SK-N-SH (cell line): ENCODE measurements at regions not wholly inside any gene's neighbourhood (a gene's known extent, or its start where the extent isn't known, plus 50 kb on each side); places are given as distances from the start of the nearest gene placed in this dataset.

Source experiments
- CTCF ChIA-PET: fragments of 300-600, 350-600 bp; formaldehyde crosslinking; extraction: SDS; loops from one replicate; lab custom pipeline; 2021; lab: Yijun Ruan, JAX
- POLR2A ChIA-PET: fragments of 350-600 bp; sonication (Branson Sonifier 250); formaldehyde crosslinking; extraction: SDS; loops from one replicate; lab custom pipeline; 2020; ENCODE audit warnings: antibody characterized with exemption, inconsistent platforms; lab: Yijun Ruan, JAX
- DNase-seq: peaks from one replicate; pipeline ENCODE4 v3.0.0; 2012
- H2AFZ ChIP-seq: fragments of 200-600 bp; sonication (generic); 2 replicates; pipeline ENCODE4 v1.8.1; 2016; ENCODE audit warnings: antibody characterized with exemption, mild to moderate bottlenecking, low read depth
- H3F3A ChIP-seq: fragments of 200-600 bp; sonication (generic); replicated peaks from 2 replicates; pipeline ENCODE3; 2016; ENCODE audit warnings: antibody characterized with exemption, mild to moderate bottlenecking; ENCODE audit not compliant: insufficient read depth
- H3K27ac ChIP-seq, 2 experiments: fragments of 200-500 bp in 1 of 2; fragments of 200-600 bp in 1 of 2; sonication (Bioruptor generic) in 1 of 2; sonication (generic), shearing (Covaris generic) in 1 of 2; 2 replicates each; pipeline versions ENCODE4 v1.5.1 to v1.6.1; 2014 to 2016; ENCODE audit warnings: low read depth in 2 of 2, inconsistent platforms in 1 of 2, low read length in 1 of 2, mild to moderate bottlenecking in 1 of 2, mixed read lengths in 1 of 2
- H3K27me3 ChIP-seq: fragments of 200-600 bp; sonication (generic), shearing (Covaris generic); 2 replicates; pipeline ENCODE4 v1.6.1; 2016; ENCODE audit warnings: mixed run types; ENCODE audit not compliant: insufficient read depth
- H3K36me3 ChIP-seq, 2 experiments: fragments of 200-500 bp in 1 of 2; fragments of 200-600 bp in 1 of 2; sonication (Bioruptor generic) in 1 of 2; sonication (generic) in 1 of 2; replicated peaks in 1 of 2; 2 replicates each; pipeline versions ENCODE3 to v1.5.1; 2014 to 2016; ENCODE audit warnings: low read length in 1 of 2, mild to moderate bottlenecking in 1 of 2; ENCODE audit not compliant: insufficient read depth in 2 of 2, control insufficient read depth in 1 of 2
- H3K4me1 ChIP-seq, 2 experiments: fragments of 200-500 bp in 1 of 2; fragments of 200-600 bp in 1 of 2; sonication (Bioruptor generic) in 1 of 2; sonication (generic), shearing (Covaris generic) in 1 of 2; 2 replicates each; pipeline versions ENCODE4 v1.5.1 to v1.6.1; 2014 to 2016; ENCODE audit warnings: low read depth in 1 of 2, low read length in 1 of 2, mixed run types in 1 of 2; ENCODE audit not compliant: insufficient read depth in 2 of 2, control insufficient read depth in 1 of 2
- H3K4me2 ChIP-seq: fragments of 200-600 bp; sonication (generic), shearing (Covaris generic); 2 replicates; pipeline ENCODE4 v1.6.1; 2017; ENCODE audit warnings: mixed run types
- H3K4me3 ChIP-seq, 2 experiments: fragments of 200-500 bp in 1 of 2; fragments of 200-600 bp in 1 of 2; sonication (Bioruptor generic) in 1 of 2; sonication (generic), shearing (Covaris generic) in 1 of 2; 2 replicates each; pipeline versions ENCODE4 v1.5.1 to v1.8.1; 2014 to 2016; ENCODE audit warnings: low read depth in 2 of 2, inconsistent platforms in 1 of 2, low read length in 1 of 2, mild to moderate bottlenecking in 1 of 2, mixed read lengths in 1 of 2, moderate library complexity in 1 of 2
- H3K79me2 ChIP-seq: fragments of 200-600 bp; sonication (generic); 2 replicates; pipeline ENCODE4 v1.8.1; 2017; ENCODE audit warnings: mild to moderate bottlenecking; ENCODE audit not compliant: insufficient read depth
- H3K9ac ChIP-seq: fragments of 200-600 bp; sonication (generic); 2 replicates; pipeline ENCODE4 v1.6.1; 2017; ENCODE audit warnings: mixed run types
- H3K9me2 ChIP-seq: fragments of 200-600 bp; sonication (generic); 2 replicates; pipeline ENCODE4 v1.6.1; 2017; ENCODE audit warnings: mixed run types
- H3K9me3 ChIP-seq: fragments of 200-600 bp; sonication (generic); 2 replicates; pipeline ENCODE4 v1.6.1; 2017; ENCODE audit warnings: mixed run types, mild to moderate bottlenecking, moderate library complexity
- H4K20me1 ChIP-seq: fragments of 200-600 bp; sonication (generic); 2 replicates; pipeline ENCODE4 v1.6.1; 2017; ENCODE audit warnings: mild to moderate bottlenecking, mixed run types; ENCODE audit not compliant: insufficient read depth
- CHD2 ChIP-seq: fragments of 150-350 bp; IDR thresholded peaks from 2 replicates; pipeline ENCODE4 v1.6.1; 2018; ENCODE audit warnings: low read length; ENCODE audit not compliant: partially characterized antibody
- EZH2phosphoT487 ChIP-seq: fragments of 200-600 bp; sonication (generic); IDR thresholded peaks from 2 replicates; pipeline ENCODE4 v1.6.1; 2017; ENCODE audit warnings: low read depth, mixed run types, mild to moderate bottlenecking, antibody characterized with exemption, moderate library complexity, borderline replicate concordance
- GABPA ChIP-seq: IDR thresholded peaks from 2 replicates; pipeline ENCODE4 v1.4.0; 2012; ENCODE audit warnings: low read depth, mild to moderate bottlenecking
- GATA2 ChIP-seq: sonication (generic); formaldehyde crosslinking; IDR thresholded peaks from 2 replicates; pipeline ENCODE4 v1.5.0; 2020; ENCODE audit warnings: mild to moderate bottlenecking, missing genetic modification reagents
- MEF2A ChIP-seq: IDR thresholded peaks from 2 replicates; pipeline ENCODE4 v1.4.0; 2012; ENCODE audit warnings: low read depth, borderline replicate concordance
- MXI1 ChIP-seq: IDR thresholded peaks from 2 replicates; pipeline ENCODE4 v1.6.1; 2012; ENCODE audit warnings: mild to moderate bottlenecking, low read depth, low read length, improper control_type of control experiment
- RCOR1 ChIP-seq: fragments of 150-350 bp; IDR thresholded peaks from 2 replicates; pipeline ENCODE4 v1.6.1; 2017; ENCODE audit warnings: antibody characterized with exemption, low read length
- RFX5 ChIP-seq: IDR thresholded peaks from 2 replicates; pipeline ENCODE4 v1.6.1; 2012; ENCODE audit warnings: mild to moderate bottlenecking, improper control_type of control experiment, low read length
- RXRA ChIP-seq: IDR thresholded peaks from 2 replicates; pipeline ENCODE4 v1.4.0; 2012; ENCODE audit warnings: low read depth, mild to moderate bottlenecking, borderline replicate concordance
- SMC3 ChIP-seq: IDR thresholded peaks from 2 replicates; pipeline ENCODE4 v1.6.1; 2012; ENCODE audit warnings: low read depth, low read length, improper control_type of control experiment
- WGBS: methylation state at CpG from one replicate; pipeline ENCODE4 v1.1.6; 2017; ENCODE audit warnings: low lambda C conversion rate; 5-methylcytosine and 5-hydroxymethylcytosine counted together
- TF ChIP-seq, protein P1 (sequence below): IDR thresholded peaks from 2 replicates; pipeline ENCODE4 v1.4.0; 2012; ENCODE audit warnings: low read depth, borderline replicate concordance
- TF ChIP-seq, protein P2 (sequence below): IDR thresholded peaks from 2 replicates; pipeline ENCODE4 v1.4.0; 2012; ENCODE audit warnings: low read depth
- TF ChIP-seq, protein P3 (sequence below): IDR thresholded peaks from 2 replicates; pipeline ENCODE4; 2012
- TF ChIP-seq, protein P4 (sequence below): IDR thresholded peaks from 2 replicates; pipeline ENCODE4 v1.4.0; 2012; ENCODE audit warnings: low read depth, borderline replicate concordance

DNA sequence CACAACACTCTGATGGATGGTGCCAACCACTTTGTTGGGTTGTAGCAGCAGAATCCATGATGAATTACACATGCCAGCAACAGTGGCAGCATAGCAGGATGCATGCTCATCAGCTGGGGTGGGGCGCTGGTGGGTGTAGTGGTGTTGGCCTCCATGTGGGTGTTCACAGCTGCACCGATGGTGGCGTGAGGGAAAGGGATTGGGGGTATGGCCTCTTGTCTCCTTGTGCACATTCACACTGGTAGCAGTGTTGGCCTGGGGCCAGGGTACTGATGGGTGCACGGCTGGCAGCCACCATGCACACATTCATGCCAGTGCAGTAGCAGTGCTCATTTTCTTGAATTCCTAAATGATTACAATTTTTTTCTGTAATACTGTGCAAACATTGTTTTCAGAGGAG lies 2748.8 kb upstream of the PCDH20 start:
- POLR2A ChIA-PET: no interaction called here
- Histone ChIP-seq H3K79me2 (no peaks in the 10 kb centered on the region), H3F3A (peaks cover 1% of the 10 kb centered on the region), H3K9me2 (no peaks in the 10 kb centered on the region), H3K36me3 (no peaks in the 10 kb centered on the region), H2AFZ (no peak overlapping the region), H3K4me2 (no peak overlapping the region), H3K4me3 (no peak overlapping the region), H3K4me1 (peaks cover 0 to 3% of the 10 kb centered on the region in 2 experiments; a peak in 2 of 4 replicates), H3K9me3 (no peaks in the 10 kb centered on the region), H3K27me3 (no peaks in the 10 kb centered on the region), H4K20me1 (no peaks in the 10 kb centered on the region), H3K9ac (no peak overlapping the region), H3K27ac (no peak overlapping the region)
- TF ChIP-seq, protein P1, sequence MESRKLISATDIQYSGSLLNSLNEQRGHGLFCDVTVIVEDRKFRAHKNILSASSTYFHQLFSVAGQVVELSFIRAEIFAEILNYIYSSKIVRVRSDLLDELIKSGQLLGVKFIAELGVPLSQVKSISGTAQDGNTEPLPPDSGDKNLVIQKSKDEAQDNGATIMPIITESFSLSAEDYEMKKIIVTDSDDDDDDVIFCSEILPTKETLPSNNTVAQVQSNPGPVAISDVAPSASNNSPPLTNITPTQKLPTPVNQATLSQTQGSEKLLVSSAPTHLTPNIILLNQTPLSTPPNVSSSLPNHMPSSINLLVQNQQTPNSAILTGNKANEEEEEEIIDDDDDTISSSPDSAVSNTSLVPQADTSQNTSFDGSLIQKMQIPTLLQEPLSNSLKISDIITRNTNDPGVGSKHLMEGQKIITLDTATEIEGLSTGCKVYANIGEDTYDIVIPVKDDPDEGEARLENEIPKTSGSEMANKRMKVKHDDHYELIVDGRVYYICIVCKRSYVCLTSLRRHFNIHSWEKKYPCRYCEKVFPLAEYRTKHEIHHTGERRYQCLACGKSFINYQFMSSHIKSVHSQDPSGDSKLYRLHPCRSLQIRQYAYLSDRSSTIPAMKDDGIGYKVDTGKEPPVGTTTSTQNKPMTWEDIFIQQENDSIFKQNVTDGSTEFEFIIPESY: no peak
- TF ChIP-seq, protein P2, sequence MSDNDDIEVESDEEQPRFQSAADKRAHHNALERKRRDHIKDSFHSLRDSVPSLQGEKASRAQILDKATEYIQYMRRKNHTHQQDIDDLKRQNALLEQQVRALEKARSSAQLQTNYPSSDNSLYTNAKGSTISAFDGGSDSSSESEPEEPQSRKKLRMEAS: no peak
- no peak for TF ChIP-seq MEF2A
- TF ChIP-seq, protein P3, sequence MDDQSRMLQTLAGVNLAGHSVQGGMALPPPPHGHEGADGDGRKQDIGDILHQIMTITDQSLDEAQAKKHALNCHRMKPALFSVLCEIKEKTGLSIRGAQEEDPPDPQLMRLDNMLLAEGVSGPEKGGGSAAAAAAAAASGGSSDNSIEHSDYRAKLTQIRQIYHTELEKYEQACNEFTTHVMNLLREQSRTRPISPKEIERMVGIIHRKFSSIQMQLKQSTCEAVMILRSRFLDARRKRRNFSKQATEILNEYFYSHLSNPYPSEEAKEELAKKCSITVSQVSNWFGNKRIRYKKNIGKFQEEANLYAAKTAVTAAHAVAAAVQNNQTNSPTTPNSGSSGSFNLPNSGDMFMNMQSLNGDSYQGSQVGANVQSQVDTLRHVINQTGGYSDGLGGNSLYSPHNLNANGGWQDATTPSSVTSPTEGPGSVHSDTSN: no peak
- TF ChIP-seq RXRA: no peak
- TF ChIP-seq MXI1: no peak
- 90% methylated on average over 4 of the region's 4 CpGs for WGBS
- CTCF ChIA-PET: no interaction called here
- no peak for DNase-seq

DNA sequence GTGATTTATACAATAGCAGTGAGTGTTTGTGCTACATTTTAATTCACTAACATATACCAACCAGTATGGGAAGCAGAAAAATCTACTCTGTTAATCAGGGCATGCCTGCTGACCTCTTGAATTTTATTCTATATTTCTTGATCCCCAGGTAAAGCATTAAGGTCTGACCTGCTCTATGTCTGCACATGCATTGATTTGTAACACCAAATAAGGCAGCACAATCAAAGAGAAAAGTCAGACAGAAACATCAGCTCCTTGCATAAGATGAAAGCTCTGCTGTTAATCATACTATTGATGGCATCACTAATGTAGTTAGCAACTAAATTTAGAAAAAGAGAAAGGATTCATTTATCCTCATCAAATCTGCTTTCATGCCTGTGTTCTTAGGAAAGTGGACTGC lies 2744.8 kb upstream of the PCDH20 start:
- H3K27me3 ChIP-seq: no peaks in the 10 kb centered on the region
- no peak for TF ChIP-seq RCOR1
- TF ChIP-seq SMC3: no peak
- no peak for TF ChIP-seq EZH2phosphoT487
- TF ChIP-seq RFX5: no peak
- no peak for TF ChIP-seq MEF2A
- TF ChIP-seq, protein P4, sequence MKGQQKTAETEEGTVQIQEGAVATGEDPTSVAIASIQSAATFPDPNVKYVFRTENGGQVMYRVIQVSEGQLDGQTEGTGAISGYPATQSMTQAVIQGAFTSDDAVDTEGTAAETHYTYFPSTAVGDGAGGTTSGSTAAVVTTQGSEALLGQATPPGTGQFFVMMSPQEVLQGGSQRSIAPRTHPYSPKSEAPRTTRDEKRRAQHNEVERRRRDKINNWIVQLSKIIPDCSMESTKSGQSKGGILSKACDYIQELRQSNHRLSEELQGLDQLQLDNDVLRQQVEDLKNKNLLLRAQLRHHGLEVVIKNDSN: no peak
- TF ChIP-seq GABPA: no peak
- TF ChIP-seq CHD2: no peak
- TF ChIP-seq GATA2 (CRISPR knock-in tag): no peak
- TF ChIP-seq, protein P1: no peak
- TF ChIP-seq, protein P2: no peak
- no peaks in the 10 kb centered on the region; the same call in 1 of the 2 replicates for H3K9me3 ChIP-seq
- H3K4me1 ChIP-seq: peaks cover 3 to 12% of the 10 kb centered on the region in 2 experiments
- no peaks in the 10 kb centered on the region; the same call in 1 of the 2 replicates for H3K79me2 ChIP-seq
- H3K9ac ChIP-seq: no peak overlapping the region
- H3K4me2 ChIP-seq: no peak overlapping the region
- peaks cover 10% of the 10 kb centered on the region for H3F3A ChIP-seq
- ChIA-PET CTCF (no interaction called here), POLR2A (no interaction called here)
- H2AFZ ChIP-seq: peak overlapping the region; percentile 32; the same call in 1 of the 2 replicates
- no peaks in the 10 kb centered on the region for H4K20me1 ChIP-seq
- H3K9me2 ChIP-seq: no peaks in the 10 kb centered on the region; the same call in 1 of the 2 replicates
- DNase-seq: no peak
- no peak overlapping the region for H3K27ac ChIP-seq
- no peak overlapping the region for H3K4me3 ChIP-seq
- H3K36me3 ChIP-seq: no peaks in the 10 kb centered on the region
